Adrenal gland (tissue), 5 donors: ENCODE measurements at regions not wholly inside any gene's neighbourhood (a gene's known extent, or its start where the extent isn't known, plus 50 kb on each side); places are given as distances from the start of the nearest gene placed in this dataset.

Experiments used
- CTCF ChIP-seq, 6 experiments: fragments of 450-650 bp in 4 of 6; fragments of 200-600 bp in 2 of 6; sonication (generic) in 1 of 6; IDR thresholded peaks; 1 replicate in 5 of 6; 2 replicates in 1 of 6; pipeline versions ENCODE4 v1.5.1 to v1.8.0; 2016 to 2021; ENCODE audit warnings: antibody characterized with exemption in 6 of 6, mild to moderate bottlenecking in 2 of 6, moderate library complexity in 1 of 6
- POLR2A ChIP-seq, 2 donors: fragments of 450-650 bp; IDR thresholded peaks; one replicate each; pipeline ENCODE4 v1.6.1; 2017; ENCODE audit warnings: antibody characterized with exemption in 2 of 2, mild to moderate bottlenecking in 2 of 2, moderate library complexity in 1 of 2
- donor health status: DM: no; HTN: no; CAD: no.

GRCh38 chr3:20380295-20380694 lies 194.3 kb upstream of the SGO1 start:
- TF ChIP-seq CTCF (IDR thresholded peaks at IDR 0.05) (no peak), POLR2A (IDR thresholded peaks at IDR 0.05) (no peak)
